Neural crest cell (in vitro differentiated cells): ENCODE measurements at regions not wholly inside any gene's neighbourhood (a gene's known extent, or its start where the extent isn't known, plus 50 kb on each side); places are given as distances from the start of the nearest gene placed in this dataset.

Experiments used
- DNase-seq: peaks from one replicate; pipeline ENCODE4 v3.0.0; 2021; ENCODE audit warnings: low read depth, mixed read lengths, low spot score
- H3K27ac Mint-ChIP-seq: one replicate; pipeline ENCODE4 v1.8.0; 2021; ENCODE audit warnings: mild to moderate bottlenecking, mixed read lengths; ENCODE audit not compliant: unreplicated experiment
- H3K27me3 Mint-ChIP-seq: 2 replicates; pipeline ENCODE4 v1.8.0; 2021; ENCODE audit warnings: low read depth, mild to moderate bottlenecking, mixed read lengths
- H3K36me3 Mint-ChIP-seq: 2 replicates; pipeline ENCODE4 v1.8.0; 2021; ENCODE audit warnings: low read depth, mild to moderate bottlenecking, mixed read lengths
- H3K4me1 Mint-ChIP-seq: 2 replicates; pipeline ENCODE4 v1.8.0; 2021; ENCODE audit warnings: mixed read lengths
- H3K4me3 Mint-ChIP-seq: one replicate; pipeline ENCODE4 v1.8.0; 2021; ENCODE audit warnings: mild to moderate bottlenecking, mixed read lengths
- H3K9me3 Mint-ChIP-seq: 2 replicates; pipeline ENCODE4 v1.8.0; 2021; ENCODE audit warnings: mixed read lengths
- CTCF ChIP-seq: fragments of 200-600 bp; sonication (generic); conservative IDR thresholded peaks from 2 replicates; pipeline ENCODE4 v1.5.0; 2021; ENCODE audit warnings: antibody characterized with exemption, mild to moderate bottlenecking

DNA sequence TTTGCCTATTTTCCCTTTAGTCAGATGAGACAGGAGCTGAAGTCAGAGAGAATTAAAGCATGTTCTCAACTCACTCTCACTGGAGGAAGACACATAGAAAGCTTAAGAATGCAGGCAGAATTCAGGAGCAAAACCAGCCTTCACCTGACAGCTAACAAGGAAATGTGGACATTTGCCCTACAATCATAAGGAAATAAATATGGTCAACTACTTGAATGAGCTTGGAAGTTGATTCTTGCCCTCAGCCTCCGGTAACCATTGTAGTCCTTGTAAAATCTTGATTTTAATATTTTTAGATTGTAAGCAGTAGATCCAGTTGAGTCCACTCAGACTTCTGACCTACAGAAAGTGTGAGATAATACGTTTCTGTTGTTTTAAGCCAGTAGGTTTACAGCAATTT is 752.5 kb upstream of the ZWINT start:
- no peaks in the 10 kb centered on the region for H3K4me1 Mint-ChIP-seq
- H3K36me3 Mint-ChIP-seq = peaks cover 3% of the 10 kb centered on the region
- TF ChIP-seq CTCF = no peak
- H3K27me3 Mint-ChIP-seq = no peaks in the 10 kb centered on the region
- no peak for DNase-seq
- H3K9me3 Mint-ChIP-seq = peaks cover 3% of the 10 kb centered on the region
- H3K4me3 Mint-ChIP-seq = no peak overlapping the region
- no peak overlapping the region for H3K27ac Mint-ChIP-seq

- H3K4me3 Mint-ChIP-seq = no peak overlapping the region
- DNase-seq = no peak
- H3K9me3 Mint-ChIP-seq = no peaks in the 10 kb centered on the region
- H3K4me1 Mint-ChIP-seq = peaks cover 10% of the 10 kb centered on the region
- H3K27me3 Mint-ChIP-seq = no peaks in the 10 kb centered on the region
- no peaks in the 10 kb centered on the region for H3K36me3 Mint-ChIP-seq
- H3K27ac Mint-ChIP-seq = no peak overlapping the region
- no peak for TF ChIP-seq CTCF
Observed at GRCh38 chr10:57102236-57102635, 741.2 kb upstream of the ZWINT start.

DNA sequence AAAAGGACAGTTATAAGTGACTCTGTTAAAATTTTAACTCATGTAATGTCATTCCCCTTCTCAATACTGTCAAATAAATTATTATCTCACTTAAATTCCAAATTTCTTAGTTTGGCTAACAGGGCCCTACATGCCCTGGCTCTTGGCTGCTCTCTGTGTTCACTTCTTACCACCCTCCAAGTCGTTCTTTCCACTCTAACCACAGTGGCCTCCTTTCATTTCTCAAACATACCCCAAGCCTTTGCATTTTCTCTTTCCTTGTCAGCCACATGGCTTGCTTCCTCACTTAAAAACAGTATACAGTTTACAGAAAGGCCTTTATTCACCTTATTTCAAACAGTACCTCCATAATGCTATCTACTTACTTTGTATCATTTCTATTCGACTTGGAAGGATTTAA is 737.1 kb upstream of the ZWINT start:
- Mint-ChIP-seq H3K4me1 (peaks cover 9% of the 10 kb centered on the region), H3K9me3 (no peaks in the 10 kb centered on the region), H3K27ac (no peak overlapping the region), H3K4me3 (no peak overlapping the region), H3K27me3 (no peaks in the 10 kb centered on the region), H3K36me3 (no peaks in the 10 kb centered on the region)
- no peak for TF ChIP-seq CTCF
- DNase-seq = no peak

DNA sequence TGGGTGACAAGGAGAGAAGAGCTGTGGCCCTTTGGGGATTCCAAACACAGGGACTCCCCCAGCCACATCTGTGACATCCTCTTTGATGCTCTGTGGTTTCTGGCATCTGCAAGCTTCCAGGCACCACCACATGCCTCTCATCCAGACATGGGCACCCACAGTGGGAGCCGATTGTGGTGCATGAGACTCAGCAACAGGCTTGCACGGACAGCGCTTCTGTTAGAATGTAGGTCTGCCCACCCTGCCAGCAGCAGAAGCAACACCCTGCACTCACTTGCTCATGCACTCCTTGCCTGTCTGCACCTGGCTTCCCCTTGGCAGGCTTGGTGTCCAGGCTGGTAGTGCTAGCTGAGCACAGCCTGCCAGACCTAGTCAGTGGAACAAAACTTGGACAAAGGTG is 735.0 kb upstream of the ZWINT start:
- no peak overlapping the region for H3K27ac Mint-ChIP-seq
- H3K27me3 Mint-ChIP-seq = no peaks in the 10 kb centered on the region
- TF ChIP-seq CTCF = no peak
- DNase-seq = no peak
- H3K4me3 Mint-ChIP-seq = no peak overlapping the region
- H3K36me3 Mint-ChIP-seq = peaks cover 3% of the 10 kb centered on the region
- no peaks in the 10 kb centered on the region for H3K9me3 Mint-ChIP-seq
- no peaks in the 10 kb centered on the region for H3K4me1 Mint-ChIP-seq

- Mint-ChIP-seq H3K4me3 (no peak overlapping the region), H3K27ac (no peak overlapping the region), H3K36me3 (peaks cover 3% of the 10 kb centered on the region), H3K9me3 (no peaks in the 10 kb centered on the region), H3K4me1 (no peaks in the 10 kb centered on the region), H3K27me3 (no peaks in the 10 kb centered on the region)
- TF ChIP-seq CTCF = no peak
- no peak for DNase-seq
Observed at GRCh38 chr10:57094965-57095364, 733.9 kb upstream of the ZWINT start.

DNA sequence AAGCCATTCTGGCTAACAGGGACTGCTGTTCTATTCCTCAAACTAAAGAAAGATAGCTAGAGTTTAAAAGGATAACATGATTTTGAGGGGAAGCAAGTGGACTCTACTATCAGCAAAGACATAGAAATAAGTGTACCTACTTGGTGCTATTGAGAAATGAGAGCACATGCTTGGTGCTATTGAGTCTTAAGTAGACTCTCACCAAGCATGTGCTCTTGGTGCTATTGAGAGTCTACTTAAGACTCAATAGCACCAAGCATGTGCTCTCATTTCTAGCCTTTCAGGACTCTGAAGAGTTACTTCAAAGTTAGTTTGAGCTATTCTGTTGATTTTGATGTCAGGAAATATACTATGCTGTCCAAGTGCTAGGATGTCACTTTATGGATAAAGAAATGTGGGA is 733.0 kb upstream of the ZWINT start:
- Mint-ChIP-seq H3K4me3 (no peak overlapping the region), H3K4me1 (no peaks in the 10 kb centered on the region), H3K36me3 (peaks cover 3% of the 10 kb centered on the region), H3K27me3 (no peaks in the 10 kb centered on the region), H3K27ac (no peak overlapping the region), H3K9me3 (no peaks in the 10 kb centered on the region)
- no peak for DNase-seq
- TF ChIP-seq CTCF = no peak
